GM21447 (cell line): ENCODE measurements at regions not wholly inside any gene's neighbourhood (a gene's known extent, or its start where the extent isn't known, plus 50 kb on each side); places are given as distances from the start of the nearest gene placed in this dataset.
"Not testable (repeated sequence)": the region's sequence is repeated elsewhere in the genome, so short reads cannot be mapped to it uniquely, and the experiment has no call there.

Source experiments
- ATAC-seq: cut with Tn5 transposase; IDR thresholded peaks from one replicate; pipeline ENCODE4 v1.9.1; 2021; ENCODE audit not compliant: unreplicated experiment

GRCh38 chr5:111836426-111836825 lies 79.4 kb upstream of the NREP start:
- no peak for ATAC-seq

- no peak for ATAC-seq
Observed at GRCh38 chr5:111834926-111835599, 78.1 kb upstream of the NREP start.

GRCh38 chr5:111830333-111830732 lies 73.3 kb upstream of the NREP start:
- ATAC-seq, result no peak

GRCh38 chr5:111829701-111830100 lies 72.7 kb upstream of the NREP start:
- ATAC-seq, result no peak

GRCh38 chr5:111826064-111826463 lies 69.1 kb upstream of the NREP start:
- ATAC-seq, result no peak

- ATAC-seq, result no peak
Observed at GRCh38 chr5:111820072-111820471, 63.1 kb upstream of the NREP start.

GRCh38 chr5:111819028-111819427 lies 62.0 kb upstream of the NREP start:
- not testable (repeated sequence) for ATAC-seq

- ATAC-seq, result no peak
Observed at GRCh38 chr5:111813537-111813936, 56.5 kb upstream of the NREP start.

GRCh38 chr5:111810112-111810511 lies 53.1 kb upstream of the NREP start:
- no peak for ATAC-seq
